Fibroblast of the aortic adventitia (primary cell): ENCODE measurements at regions not wholly inside any gene's neighbourhood (a gene's known extent, or its start where the extent isn't known, plus 50 kb on each side); places are given as distances from the start of the nearest gene placed in this dataset.
A peak's percentile ranks its signal among the peaks of the same experiment; 100 is the strongest.

ENCODE experiments used
- DNase-seq: peaks from one replicate; pipeline ENCODE4 v3.0.0-alpha.2; 2010; ENCODE audit warnings: low read depth
- H3K4me3 ChIP-seq: 2 replicates; pipeline ENCODE4 v1.5.1; 2011; ENCODE audit warnings: low read depth, mild to moderate bottlenecking, control low read depth, low read length, moderate library complexity
- CTCF ChIP-seq: IDR thresholded peaks from 2 replicates; pipeline ENCODE4 v1.5.1; 2011; ENCODE audit warnings: mild to moderate bottlenecking, low read length, control low read depth, inconsistent platforms; ENCODE audit not compliant: insufficient read depth

GRCh38 chr7:79666472-79666871, 213.0 kb upstream of the MAGI2 start:
- no peak overlapping the region for H3K4me3 ChIP-seq
- no peak for DNase-seq
- no peak for TF ChIP-seq CTCF

- H3K4me3 ChIP-seq, result no peak overlapping the region
- no peak for TF ChIP-seq CTCF
- no peak for DNase-seq
Observed at GRCh38 chr7:79664884-79665676, 211.6 kb upstream of the MAGI2 start.

- no peak for TF ChIP-seq CTCF
- H3K4me3 ChIP-seq, result no peak overlapping the region
- DNase-seq, result no peak
Observed at GRCh38 chr7:79658304-79658703, 204.8 kb upstream of the MAGI2 start.

GRCh38 chr7:79653136-79653631, 199.7 kb upstream of the MAGI2 start:
- no peak for TF ChIP-seq CTCF
- no peak overlapping the region for H3K4me3 ChIP-seq
- no peak for DNase-seq

- DNase-seq, result peak; percentile 33
- no peak for TF ChIP-seq CTCF
- H3K4me3 ChIP-seq, result no peak overlapping the region
Observed at GRCh38 chr7:79652619-79653018, 199.2 kb upstream of the MAGI2 start.

GRCh38 chr7:79647711-79648110, 194.2 kb upstream of the MAGI2 start:
- no peak for DNase-seq
- no peak for TF ChIP-seq CTCF
- H3K4me3 ChIP-seq, result no peak overlapping the region
